ENCODE measurements at regions not wholly inside any gene's neighbourhood (a gene's known extent, or its start where the extent isn't known, plus 50 kb on each side); places are given as distances from the start of the nearest gene placed in this dataset.
"Not testable (repeated sequence)": the region's sequence is repeated elsewhere in the genome, so short reads cannot be mapped to it uniquely, and the experiment has no call there.

- H3K27ac ChIP-seq (ENCODE audit: low read length); H3F3A ChIP-seq (ENCODE audit: low read length, unreplicated experiment); H3K36me3 ChIP-seq (ENCODE audit: low read depth, low read length); H3K27me3 ChIP-seq (ENCODE audit: low read length); H3K4me3 ChIP-seq (ENCODE audit: low read length); H3K4me1 ChIP-seq (ENCODE audit: insufficient read depth, low read length); DNase-seq; H4K20me1 ChIP-seq (ENCODE audit: low read length); H3K79me2 ChIP-seq (ENCODE audit: low read length); H3K9me3 ChIP-seq (ENCODE audit: low read length); BruUV-seq (replicated peaks); H3K9ac ChIP-seq (ENCODE audit: low read length); CTCF ChIA-PET; ATAC-seq; H2AFZ ChIP-seq (ENCODE audit: low read length); H3K9me2 ChIP-seq (replicated peaks; ENCODE audit: low read length); POLR2A ChIA-PET (ENCODE audit: unreplicated experiment); intact Hi-C loops (cut with micrococcal nuclease); H3K4me2 ChIP-seq (ENCODE audit: low read length): not testable (repeated sequence)
Measured at GRCh38 chr1:120608314-120609014, 115.3 kb upstream of the NBPF26 start.

GRCh38 chr1:120609015-120609573 is 114.7 kb upstream of the NBPF26 start:
- H3F3A ChIP-seq (ENCODE audit: low read length, unreplicated experiment); H3K79me2 ChIP-seq (ENCODE audit: low read length); H3K36me3 ChIP-seq (ENCODE audit: low read depth, low read length); H3K9ac ChIP-seq (ENCODE audit: low read length); H3K27me3 ChIP-seq (ENCODE audit: low read length); intact Hi-C loops (cut with micrococcal nuclease); H3K4me2 ChIP-seq (ENCODE audit: low read length); H2AFZ ChIP-seq (ENCODE audit: low read length); H3K9me3 ChIP-seq (ENCODE audit: low read length); H3K4me3 ChIP-seq (ENCODE audit: low read length); H4K20me1 ChIP-seq (ENCODE audit: low read length); CTCF ChIA-PET; H3K9me2 ChIP-seq (replicated peaks; ENCODE audit: low read length); DNase-seq; H3K4me1 ChIP-seq (ENCODE audit: insufficient read depth, low read length); H3K27ac ChIP-seq (ENCODE audit: low read length); BruUV-seq (replicated peaks); ATAC-seq; POLR2A ChIA-PET (ENCODE audit: unreplicated experiment): not testable (repeated sequence)

- CTCF ChIA-PET; DNase-seq; POLR2A ChIA-PET (ENCODE audit: unreplicated experiment); H3K9ac ChIP-seq (ENCODE audit: low read length); H3K4me1 ChIP-seq (ENCODE audit: insufficient read depth, low read length); H2AFZ ChIP-seq (ENCODE audit: low read length); H3K9me2 ChIP-seq (replicated peaks; ENCODE audit: low read length); BruUV-seq (replicated peaks); H4K20me1 ChIP-seq (ENCODE audit: low read length); H3K36me3 ChIP-seq (ENCODE audit: low read depth, low read length); H3K27ac ChIP-seq (ENCODE audit: low read length); H3K4me3 ChIP-seq (ENCODE audit: low read length); H3K4me2 ChIP-seq (ENCODE audit: low read length); H3K27me3 ChIP-seq (ENCODE audit: low read length); H3K9me3 ChIP-seq (ENCODE audit: low read length); ATAC-seq; intact Hi-C loops (cut with micrococcal nuclease); H3F3A ChIP-seq (ENCODE audit: low read length, unreplicated experiment); H3K79me2 ChIP-seq (ENCODE audit: low read length): not testable (repeated sequence)
Measured at GRCh38 chr1:120609834-120610233, 113.9 kb upstream of the NBPF26 start.

GRCh38 chr1:120614931-120615639 is 108.7 kb upstream of the NBPF26 start:
- H3K79me2 ChIP-seq (ENCODE audit: low read length); POLR2A ChIA-PET (ENCODE audit: unreplicated experiment); DNase-seq; BruUV-seq (replicated peaks); H3K4me2 ChIP-seq (ENCODE audit: low read length); H3K9ac ChIP-seq (ENCODE audit: low read length); H3K4me1 ChIP-seq (ENCODE audit: insufficient read depth, low read length); ATAC-seq; intact Hi-C loops (cut with micrococcal nuclease); H3K27me3 ChIP-seq (ENCODE audit: low read length); H3K9me2 ChIP-seq (replicated peaks; ENCODE audit: low read length); H2AFZ ChIP-seq (ENCODE audit: low read length); H3K4me3 ChIP-seq (ENCODE audit: low read length); CTCF ChIA-PET; H3K36me3 ChIP-seq (ENCODE audit: low read depth, low read length); H3K27ac ChIP-seq (ENCODE audit: low read length); H3K9me3 ChIP-seq (ENCODE audit: low read length); H4K20me1 ChIP-seq (ENCODE audit: low read length); H3F3A ChIP-seq (ENCODE audit: low read length, unreplicated experiment): not testable (repeated sequence)

GRCh38 chr1:120617493-120617892 is 106.3 kb upstream of the NBPF26 start:
- H2AFZ ChIP-seq (ENCODE audit: low read length); H4K20me1 ChIP-seq (ENCODE audit: low read length); H3K9me2 ChIP-seq (replicated peaks; ENCODE audit: low read length); H3K27me3 ChIP-seq (ENCODE audit: low read length); H3K4me3 ChIP-seq (ENCODE audit: low read length); ATAC-seq; intact Hi-C loops (cut with micrococcal nuclease); H3K79me2 ChIP-seq (ENCODE audit: low read length); H3K27ac ChIP-seq (ENCODE audit: low read length); H3K36me3 ChIP-seq (ENCODE audit: low read depth, low read length); H3K4me2 ChIP-seq (ENCODE audit: low read length); CTCF ChIA-PET; H3F3A ChIP-seq (ENCODE audit: low read length, unreplicated experiment); BruUV-seq (replicated peaks); H3K9me3 ChIP-seq (ENCODE audit: low read length); POLR2A ChIA-PET (ENCODE audit: unreplicated experiment); H3K4me1 ChIP-seq (ENCODE audit: insufficient read depth, low read length); H3K9ac ChIP-seq (ENCODE audit: low read length); DNase-seq: not testable (repeated sequence)

- H3K4me3 ChIP-seq (ENCODE audit: low read length); H3K4me1 ChIP-seq (ENCODE audit: insufficient read depth, low read length); BruUV-seq (replicated peaks); intact Hi-C loops (cut with micrococcal nuclease); H3K9ac ChIP-seq (ENCODE audit: low read length); ATAC-seq; CTCF ChIA-PET; H3K27ac ChIP-seq (ENCODE audit: low read length); H3K9me2 ChIP-seq (replicated peaks; ENCODE audit: low read length); POLR2A ChIA-PET (ENCODE audit: unreplicated experiment); H3K27me3 ChIP-seq (ENCODE audit: low read length); H3K9me3 ChIP-seq (ENCODE audit: low read length); H2AFZ ChIP-seq (ENCODE audit: low read length); H3F3A ChIP-seq (ENCODE audit: low read length, unreplicated experiment); H4K20me1 ChIP-seq (ENCODE audit: low read length); H3K79me2 ChIP-seq (ENCODE audit: low read length); H3K4me2 ChIP-seq (ENCODE audit: low read length); DNase-seq; H3K36me3 ChIP-seq (ENCODE audit: low read depth, low read length): not testable (repeated sequence)
Measured at GRCh38 chr1:120619867-120620692, 103.7 kb upstream of the NBPF26 start.
